Ovary (tissue), 7 donors: ENCODE measurements at regions not wholly inside any gene's neighbourhood (a gene's known extent, or its start where the extent isn't known, plus 50 kb on each side); places are given as distances from the start of the nearest gene placed in this dataset.
A peak's percentile ranks its signal among the peaks of the same experiment; 100 is the strongest.

Experiments used
- DNase-seq, 5 donors: peaks; one replicate each; pipeline ENCODE4 v3.0.0-alpha.2; 2019 to 2020
- H3K27ac ChIP-seq, 2 donors: fragments of 200-600 bp; one replicate each; pipeline versions ENCODE4 v1.5.1 to v1.8.0; 2019 to 2022
- H3K27me3 ChIP-seq: fragments of 200-600 bp; one replicate; pipeline ENCODE4 v1.8.0; 2022
- H3K36me3 ChIP-seq: fragments of 200-600 bp; sonication (generic); one replicate; pipeline ENCODE4 v1.5.1; 2019
- H3K4me1 ChIP-seq: one replicate; pipeline ENCODE4 v1.8.1; 2013; ENCODE audit warnings: mild to moderate bottlenecking, moderate library complexity; ENCODE audit not compliant: insufficient read depth
- H3K4me3 ChIP-seq: fragments of 200-600 bp; sonication (generic); one replicate; pipeline ENCODE4 v1.5.1; 2017
- H3K9me3 ChIP-seq, 2 donors: fragments of 200-600 bp in 1 of 2; sonication (generic) in 1 of 2; one replicate each; pipeline versions ENCODE4 v1.5.1 to v1.8.1; 2013 to 2019; ENCODE audit warnings: mild to moderate bottlenecking in 1 of 2, moderate library complexity in 1 of 2
- EP300 ChIP-seq: sonication (generic); formaldehyde crosslinking; IDR thresholded peaks from one replicate; pipeline ENCODE4 v1.6.1; 2017; ENCODE audit warnings: antibody characterized with exemption
- POLR2A ChIP-seq: fragments of 450-650 bp; IDR thresholded peaks from one replicate; pipeline ENCODE4 v1.6.1; 2017; ENCODE audit warnings: antibody characterized with exemption, mild to moderate bottlenecking, moderate library complexity
- WGBS, 3 donors: extraction: QIAGEN DNeasy Blood & Tissue Kit in 1 of 3; methylation state at CpG; one replicate each; pipeline versions ENCODE4 v1.1.5 to v1.1.7; 2013 to 2017; 5-methylcytosine and 5-hydroxymethylcytosine counted together
- intact Hi-C, 4 donors: fragments of 100-400 bp; cut with DNase I; formaldehyde crosslinking; loops; one replicate each; pipeline versions ENCODE4 v1.11.0 to v1.15.1; 2022 to 2023
- TF ChIP-seq, protein P1 (sequence below), 3 donors: fragments of 450-650 bp in 2 of 3; fragments of 200-600 bp in 1 of 3; IDR thresholded peaks; one replicate each; pipeline versions ENCODE4 v1.5.1 to v1.8.0; 2016 to 2022; ENCODE audit warnings: antibody characterized with exemption in 3 of 3, mild to moderate bottlenecking in 1 of 3
- donor health status: DM: no; HTN: no; CAD: no; lungs with moderate emphysema.
- donor health status: DM: no; HTN: no; CAD: no.
- donor health status: Bipolar disorder and iron deficiency.
- donor health status: DM: no; HTN: no; CAD: no.
- donor health status: DM: yes; HTN: yes; CAD: no.

DNA sequence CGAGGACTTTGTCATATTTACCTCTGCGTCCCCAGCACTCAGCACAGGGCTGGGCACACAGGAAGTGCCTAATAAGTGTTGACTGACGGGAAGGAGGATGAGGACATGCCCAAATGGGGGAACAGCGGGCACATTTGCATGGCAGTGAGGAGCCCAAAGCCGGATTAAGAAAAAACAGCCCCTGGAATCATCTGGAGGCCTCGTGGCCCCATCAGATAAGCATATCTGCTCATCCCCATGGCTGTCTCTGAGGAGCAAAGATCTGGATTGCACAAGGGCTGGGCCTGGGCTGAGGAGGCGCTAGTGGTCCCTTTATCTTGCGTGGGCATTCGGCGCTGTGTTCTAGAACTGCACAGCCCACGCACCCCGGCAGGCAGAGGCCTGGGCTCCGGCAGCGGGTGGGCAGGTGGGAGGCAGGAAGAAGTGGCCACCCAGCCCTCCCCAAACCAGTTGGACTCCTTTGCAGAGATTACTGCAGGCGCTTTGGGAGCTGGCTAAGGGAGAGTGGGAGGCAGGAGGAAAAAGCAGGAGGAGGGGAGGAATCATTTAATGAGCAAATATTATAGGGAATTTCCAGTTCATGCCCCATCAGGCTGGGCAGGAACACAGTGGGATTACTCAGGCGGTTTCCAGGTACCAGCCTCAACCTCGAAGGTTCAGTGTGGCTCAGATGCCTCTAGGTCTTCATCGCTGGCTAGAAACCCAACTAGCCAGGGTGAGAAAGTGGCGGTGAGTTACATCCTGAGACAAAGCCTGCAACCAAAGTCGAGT is 108.1 kb downstream of the CEBPB start:
- Histone ChIP-seq H3K4me3 (no peak overlapping the region), H3K4me1 (peaks cover 3% of the 10 kb centered on the region), H3K36me3 (no peaks in the 10 kb centered on the region), H3K9me3 (no peaks in the 10 kb centered on the region), H3K27me3 (no peaks in the 10 kb centered on the region), H3K27ac (no peak overlapping the region)
- WGBS, 3 donors, result 83 to 86% (median 86%) methylated on average over 20 of the region's 20 CpGs
- intact Hi-C loops, result no loop called here
- TF ChIP-seq EP300 (no peak), POLR2A (no peak)
- TF ChIP-seq, protein P1, sequence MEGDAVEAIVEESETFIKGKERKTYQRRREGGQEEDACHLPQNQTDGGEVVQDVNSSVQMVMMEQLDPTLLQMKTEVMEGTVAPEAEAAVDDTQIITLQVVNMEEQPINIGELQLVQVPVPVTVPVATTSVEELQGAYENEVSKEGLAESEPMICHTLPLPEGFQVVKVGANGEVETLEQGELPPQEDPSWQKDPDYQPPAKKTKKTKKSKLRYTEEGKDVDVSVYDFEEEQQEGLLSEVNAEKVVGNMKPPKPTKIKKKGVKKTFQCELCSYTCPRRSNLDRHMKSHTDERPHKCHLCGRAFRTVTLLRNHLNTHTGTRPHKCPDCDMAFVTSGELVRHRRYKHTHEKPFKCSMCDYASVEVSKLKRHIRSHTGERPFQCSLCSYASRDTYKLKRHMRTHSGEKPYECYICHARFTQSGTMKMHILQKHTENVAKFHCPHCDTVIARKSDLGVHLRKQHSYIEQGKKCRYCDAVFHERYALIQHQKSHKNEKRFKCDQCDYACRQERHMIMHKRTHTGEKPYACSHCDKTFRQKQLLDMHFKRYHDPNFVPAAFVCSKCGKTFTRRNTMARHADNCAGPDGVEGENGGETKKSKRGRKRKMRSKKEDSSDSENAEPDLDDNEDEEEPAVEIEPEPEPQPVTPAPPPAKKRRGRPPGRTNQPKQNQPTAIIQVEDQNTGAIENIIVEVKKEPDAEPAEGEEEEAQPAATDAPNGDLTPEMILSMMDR (IDR thresholded peaks at IDR 0.05), result no peak
- peak in 2 of 5 donors; percentile 26 to 34 for DNase-seq

- intact Hi-C loops, result no loop called here
Measured at GRCh38 chr20:50299325-50299629, 108.6 kb downstream of the CEBPB start.

DNA sequence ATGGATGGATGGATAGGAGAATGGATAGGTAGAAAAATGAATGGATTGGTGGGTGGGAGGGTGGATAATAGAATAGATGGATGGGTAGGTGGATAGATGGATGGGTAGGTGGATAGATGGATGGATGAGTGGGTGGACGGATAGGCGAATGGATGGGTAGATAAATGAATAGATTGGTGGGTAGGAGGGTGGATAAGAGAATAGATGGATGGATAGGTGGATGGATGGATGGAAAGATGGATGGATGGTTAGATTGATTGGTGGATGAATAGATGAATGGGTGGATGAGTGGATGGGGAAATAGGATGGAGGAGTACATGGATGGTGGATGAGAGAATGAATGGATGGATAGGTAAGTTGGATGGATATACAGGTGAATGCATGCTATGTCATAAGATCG is 110.5 kb downstream of the CEBPB start:
- Histone ChIP-seq H3K4me3 (no peak overlapping the region), H3K27ac (no peak overlapping the region), H3K27me3 (no peaks in the 10 kb centered on the region), H3K9me3 (no peaks in the 10 kb centered on the region), H3K4me1 (peaks cover 18% of the 10 kb centered on the region), H3K36me3 (no peaks in the 10 kb centered on the region)
- no peak for DNase-seq
- intact Hi-C loops, result no loop called here
- 92 to 95% (median 95%) methylated on average over 3 of the region's 3 CpGs for WGBS, 3 donors
- TF ChIP-seq, protein P1 (IDR thresholded peaks at IDR 0.05), result no peak
- TF ChIP-seq EP300 (no peak), POLR2A (no peak)

More at GRCh38 chr20:50299325-50299629, 108.6 kb downstream of the CEBPB start:
- H3K4me3 ChIP-seq, result no peak overlapping the region
- no peaks in the 10 kb centered on the region for H3K9me3 ChIP-seq
- no peak overlapping the region for H3K27ac ChIP-seq
- H3K36me3 ChIP-seq, result no peaks in the 10 kb centered on the region
- no peaks in the 10 kb centered on the region for H3K27me3 ChIP-seq
- TF ChIP-seq, protein P1 (IDR thresholded peaks at IDR 0.05), result no peak
- TF ChIP-seq EP300 (no peak), POLR2A (no peak)
- WGBS, 3 donors, result 96 to 97% (median 96%) methylated on average over 6 of the region's 6 CpGs
- peaks cover 7% of the 10 kb centered on the region for H3K4me1 ChIP-seq
- DNase-seq, result peak in 1 of 5 donors; percentile 17

DNA sequence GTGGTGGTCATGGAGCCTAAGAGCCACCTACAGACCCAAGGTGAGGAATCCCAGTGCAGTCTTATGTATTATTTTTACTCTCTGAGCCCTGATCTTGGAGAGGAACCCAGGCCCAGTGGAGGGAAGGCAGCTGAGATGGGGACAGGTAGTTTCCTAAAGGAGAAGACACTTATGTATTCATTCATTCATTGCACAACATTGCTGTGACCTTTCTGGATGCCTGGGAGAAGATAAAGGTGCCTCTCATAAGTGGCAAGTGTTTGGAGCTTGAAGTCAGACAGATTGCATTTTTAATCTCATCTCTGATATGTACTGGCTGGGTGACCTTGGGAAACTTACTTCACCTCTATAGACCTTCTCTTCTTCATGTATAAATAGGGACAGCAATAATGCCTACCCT is 111.1 kb downstream of the CEBPB start:
- TF ChIP-seq POLR2A (no peak), EP300 (no peak)
- TF ChIP-seq, protein P1 (IDR thresholded peaks at IDR 0.05), result no peak
- no peaks in the 10 kb centered on the region for H3K36me3 ChIP-seq
- intact Hi-C loops, result no loop called here
- no peak for DNase-seq
- no peak overlapping the region for H3K27ac ChIP-seq
- no peaks in the 10 kb centered on the region for H3K9me3 ChIP-seq
- H3K4me3 ChIP-seq, result no peak overlapping the region
- H3K4me1 ChIP-seq, result peaks cover 23% of the 10 kb centered on the region
- no peaks in the 10 kb centered on the region for H3K27me3 ChIP-seq
